ENCODE measurements at regions not wholly inside any gene's neighbourhood (a gene's known extent, or its start where the extent isn't known, plus 50 kb on each side); places are given as distances from the start of the nearest gene placed in this dataset.
"Not testable (repeated sequence)": the region's sequence is repeated elsewhere in the genome, so short reads cannot be mapped to it uniquely, and the experiment has no call there.

DNA sequence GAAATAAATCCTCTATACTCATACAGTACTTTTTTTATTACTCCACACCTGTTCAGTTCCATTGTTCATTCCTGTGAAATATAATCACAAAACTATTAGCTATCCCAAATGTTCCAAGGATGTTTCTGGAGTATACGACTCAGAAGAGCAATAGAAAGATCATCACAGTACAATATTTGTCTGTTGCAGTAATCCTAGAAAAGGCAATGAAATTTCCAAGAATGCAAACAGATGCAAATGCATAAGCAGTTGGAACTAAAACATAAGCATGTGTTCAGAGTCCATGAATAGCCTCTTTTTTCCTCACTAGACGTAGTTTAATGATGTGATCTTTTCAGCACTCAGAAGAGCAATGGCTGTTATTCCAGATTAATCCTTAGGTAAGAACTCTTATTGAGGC lies 55.2 kb downstream of the RTL3 start:
- no peak for DNase-seq

GRCh38 chrX:78595901-78596502 lies 63.1 kb downstream of the RTL3 start:
- DNase-seq, result no peak

DNA sequence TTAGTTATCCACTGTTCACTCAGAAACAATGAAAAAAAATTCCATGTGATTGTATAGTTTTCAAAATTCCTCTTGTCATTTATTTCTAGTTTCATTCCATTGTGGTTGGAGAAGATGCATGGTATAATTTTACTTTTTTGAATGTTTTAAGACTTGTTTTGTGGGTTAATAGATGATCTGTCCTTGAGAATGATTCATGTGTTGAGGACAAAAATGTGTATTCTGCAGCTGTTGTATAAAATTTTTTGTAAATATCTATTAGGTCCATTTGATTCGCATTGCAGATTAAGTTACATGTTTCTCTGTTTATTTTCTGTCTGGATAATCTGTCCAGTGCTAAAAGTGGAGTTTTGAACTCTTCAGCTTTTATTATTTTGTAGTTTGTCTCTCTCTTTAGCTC lies 65.4 kb downstream of the RTL3 start:
- DNase-seq, result no peak

- no peak for DNase-seq
Measured at GRCh38 chrX:78592030-78592429, 67.1 kb downstream of the RTL3 start.

DNA sequence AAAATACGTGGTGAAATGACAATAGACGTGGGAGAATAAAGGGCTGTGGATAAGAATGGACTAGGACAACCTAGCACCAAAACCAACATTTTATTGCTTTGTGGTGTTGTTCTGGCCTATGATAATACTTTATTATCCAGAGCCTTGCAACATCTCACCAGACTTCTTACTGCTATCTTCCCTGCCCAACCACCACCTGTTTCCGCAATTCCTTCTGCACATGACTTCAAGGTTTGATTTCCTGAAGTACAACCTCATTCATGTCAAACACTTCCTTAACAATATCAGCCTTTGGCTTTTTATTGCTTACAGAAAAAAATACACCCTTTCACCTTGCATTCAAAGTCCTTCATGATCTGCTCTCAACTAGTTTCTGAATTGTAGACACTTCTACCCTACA lies 84.8 kb downstream of the RTL3 start:
- no peak for DNase-seq

GRCh38 chrX:78573630-78574029 lies 85.5 kb downstream of the RTL3 start:
- DNase-seq, result no peak

GRCh38 chrX:78571849-78572248 lies 87.3 kb downstream of the RTL3 start:
- no peak for DNase-seq

DNA sequence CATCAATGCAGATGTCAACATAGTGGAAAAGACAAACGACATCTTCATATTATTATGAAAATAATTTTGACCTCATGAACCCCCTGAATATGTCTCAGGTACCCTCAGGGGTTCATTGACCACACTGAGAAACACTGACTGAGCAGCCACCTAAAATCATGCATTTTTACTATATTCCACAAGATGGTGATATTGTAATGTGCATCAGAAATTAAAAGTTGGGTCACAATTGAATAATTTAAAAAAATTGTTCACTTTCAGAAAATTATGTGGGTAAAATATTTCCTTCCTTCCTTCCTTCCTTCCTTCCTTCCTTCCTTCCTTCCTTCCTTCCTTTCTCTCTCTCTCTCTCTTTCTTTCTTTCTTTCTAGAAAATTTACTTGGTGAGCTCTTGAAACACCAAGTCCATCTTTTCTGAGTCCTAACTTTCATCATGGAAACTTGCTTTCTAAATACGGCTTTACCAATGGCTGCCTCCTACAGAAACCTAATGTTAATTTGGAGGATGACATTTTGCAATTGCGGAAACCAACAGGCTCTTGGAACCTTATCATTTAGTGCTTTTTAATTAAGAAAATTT lies 103.6 kb downstream of the RTL3 start:
- peak; percentile 21 for DNase-seq

DNA sequence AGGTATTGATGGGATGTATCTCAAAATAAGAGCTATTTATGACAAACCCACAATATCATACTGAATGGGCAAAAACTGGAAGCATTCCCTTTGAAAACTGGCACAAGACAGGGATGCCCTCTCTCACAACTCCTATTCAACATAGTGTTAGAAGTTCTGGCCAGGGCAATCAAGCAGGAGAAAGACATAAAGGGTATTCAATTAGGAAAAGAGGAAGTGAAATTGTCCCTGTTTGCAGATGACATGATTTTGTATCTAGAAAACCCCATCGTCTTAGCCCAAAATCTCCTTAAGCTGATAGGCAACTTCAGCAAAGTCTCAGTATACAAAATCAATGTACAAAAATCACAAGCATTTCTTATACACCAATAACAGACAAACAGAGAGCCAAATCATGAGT lies 106.5 kb downstream of the RTL3 start:
- DNase-seq, result not testable (repeated sequence)

DNA sequence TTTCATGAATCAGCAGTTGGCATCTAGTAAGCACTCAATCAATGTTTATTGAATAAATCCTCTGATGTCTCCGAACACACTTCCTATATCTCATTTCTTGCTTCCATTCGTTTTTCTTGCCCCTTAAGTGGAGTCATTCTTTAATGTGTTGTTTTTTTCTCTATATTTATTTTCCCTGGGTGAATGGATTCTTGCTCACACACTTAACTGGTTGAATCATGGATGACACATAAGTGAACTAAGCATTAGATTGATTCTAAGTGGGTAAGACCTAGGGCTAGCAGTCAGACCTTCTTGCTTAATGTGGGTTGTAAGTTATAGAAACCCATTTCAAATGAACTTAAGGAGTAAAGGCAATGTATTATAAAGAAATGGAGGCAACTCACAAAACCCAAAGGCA lies 111.1 kb downstream of the RTL3 start:
- DNase-seq, result no peak

- no peak for DNase-seq
Measured at GRCh38 chrX:78545233-78545632, 113.9 kb downstream of the RTL3 start.

DNA sequence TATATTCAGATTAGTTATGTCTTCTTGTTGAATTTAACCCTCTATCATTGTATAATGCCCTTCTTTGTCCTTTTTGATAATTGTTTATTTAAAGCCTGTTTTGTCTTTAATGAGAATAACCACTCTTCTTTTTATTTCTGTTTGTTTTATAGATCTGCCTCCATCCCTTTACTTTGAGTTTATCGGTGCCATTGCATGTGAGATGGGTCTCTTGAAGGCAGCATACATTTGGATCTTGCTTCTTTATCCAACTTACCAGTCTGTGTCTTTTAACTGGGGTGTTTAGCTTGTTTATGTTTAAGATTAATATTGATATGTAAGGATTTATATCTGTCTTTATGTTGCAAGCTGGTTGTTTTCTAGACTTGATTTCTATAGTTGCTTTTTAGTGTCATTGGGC lies 115.8 kb downstream of the RTL3 start:
- no peak for DNase-seq

DNA sequence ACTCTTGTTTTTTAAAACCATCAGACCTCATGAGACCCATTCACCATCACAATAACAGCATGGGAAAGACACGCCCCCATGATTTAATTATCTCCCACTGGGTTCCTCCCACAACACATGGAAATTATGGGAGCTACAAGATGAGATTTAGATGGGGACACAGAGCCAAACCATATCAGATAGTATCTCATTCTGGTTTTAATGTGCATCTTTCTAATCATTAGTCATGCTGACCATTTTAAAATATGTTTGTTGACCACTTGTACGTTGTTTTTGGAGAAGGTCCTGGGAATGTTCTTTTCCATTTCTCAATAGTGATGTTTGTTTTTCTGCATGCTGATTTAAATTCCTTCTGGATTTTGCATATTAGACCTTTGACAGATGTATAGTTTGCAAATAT lies 119.0 kb downstream of the RTL3 start:
- DNase-seq, result no peak

- no peak for DNase-seq
Measured at GRCh38 chrX:78534221-78534620, 124.9 kb downstream of the RTL3 start.

DNA sequence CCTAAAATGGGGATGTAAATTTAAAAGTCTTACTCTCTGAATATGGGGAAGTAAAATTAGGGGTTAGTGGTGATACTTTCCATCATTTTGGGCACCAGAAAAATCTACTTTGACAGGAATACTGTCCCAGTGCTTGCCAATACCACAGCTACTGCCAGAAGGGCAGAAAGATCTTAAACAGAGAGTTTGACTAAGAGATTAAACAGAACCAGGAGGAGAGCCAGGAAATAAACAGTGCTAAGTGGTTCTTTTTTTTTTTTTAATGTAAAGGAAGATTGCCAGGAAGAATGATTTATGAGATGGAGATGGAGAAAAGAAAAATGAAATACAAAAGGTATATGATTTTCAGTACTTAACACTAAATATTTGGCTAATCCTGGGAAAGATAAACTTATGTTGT lies 126.8 kb downstream of the RTL3 start:
- no peak for DNase-seq

DNA sequence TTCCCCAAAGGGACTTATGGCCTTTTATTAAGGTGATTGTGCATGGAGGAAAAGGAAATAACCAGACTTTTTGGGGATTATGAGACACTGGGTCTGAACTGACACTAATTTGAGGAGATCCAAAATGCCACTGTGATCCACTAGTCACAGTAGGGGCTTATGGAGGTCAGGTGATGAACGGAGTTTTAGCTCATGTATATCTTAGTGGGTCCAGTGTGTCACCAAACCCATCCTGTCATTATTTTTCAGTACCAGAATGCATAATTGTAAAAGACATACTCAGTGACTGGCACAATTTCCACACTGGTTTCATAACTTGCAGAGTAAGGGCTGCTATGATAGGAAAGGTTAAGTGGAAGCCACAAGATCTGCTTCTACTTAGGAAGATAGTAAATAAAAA lies 131.3 kb downstream of the RTL3 start:
- no peak for DNase-seq

GRCh38 chrX:78527263-78527662 lies 131.9 kb downstream of the RTL3 start:
- DNase-seq, result no peak

DNA sequence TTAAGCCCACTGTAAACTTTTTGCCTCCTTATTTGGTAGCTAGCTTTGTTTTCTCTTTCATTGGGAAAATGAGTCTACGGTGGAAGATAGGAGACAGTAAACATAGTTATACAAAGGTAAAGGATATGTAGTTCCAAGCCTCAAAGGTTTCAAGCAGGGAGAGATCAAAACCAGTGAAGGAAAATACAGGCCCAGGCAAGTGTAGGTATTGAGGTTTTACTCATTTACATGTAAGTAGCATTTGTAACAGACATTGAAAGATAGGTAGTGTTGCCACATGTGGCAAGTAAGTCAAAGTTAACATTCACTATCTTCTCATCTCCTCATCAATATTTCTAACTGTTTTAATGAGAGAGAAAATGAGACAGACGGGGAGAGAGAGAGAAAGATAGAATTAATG lies 136.5 kb downstream of the RTL3 start:
- DNase-seq, result no peak

DNA sequence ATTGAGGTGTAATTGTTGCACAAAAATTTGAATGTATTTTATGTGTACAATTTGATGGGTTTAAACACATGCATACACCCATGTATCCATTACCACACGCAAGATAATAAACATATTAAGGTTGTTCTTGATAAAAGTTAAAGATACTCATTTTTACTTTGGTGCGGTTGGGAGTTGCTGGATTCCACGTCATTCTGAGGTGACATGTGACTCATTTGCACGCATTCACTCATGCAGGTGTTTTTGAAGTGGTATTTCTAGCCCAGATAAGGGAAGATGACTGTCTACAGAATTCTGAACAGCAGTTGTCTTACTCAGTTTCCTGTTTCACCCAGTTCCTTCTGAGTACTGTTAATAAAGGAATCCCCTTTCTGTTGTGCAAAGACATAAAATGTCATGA lies 142.0 kb downstream of the RTL3 start:
- peak; percentile 91 for DNase-seq

- DNase-seq, result peak; percentile 17
Measured at GRCh38 chrX:78514852-78515251, 144.3 kb downstream of the RTL3 start.

GRCh38 chrX:78513971-78514738 lies 145.0 kb downstream of the RTL3 start:
- no peak for DNase-seq

- DNase-seq, result no peak
Measured at GRCh38 chrX:78506248-78506647, 152.9 kb downstream of the RTL3 start.

DNA sequence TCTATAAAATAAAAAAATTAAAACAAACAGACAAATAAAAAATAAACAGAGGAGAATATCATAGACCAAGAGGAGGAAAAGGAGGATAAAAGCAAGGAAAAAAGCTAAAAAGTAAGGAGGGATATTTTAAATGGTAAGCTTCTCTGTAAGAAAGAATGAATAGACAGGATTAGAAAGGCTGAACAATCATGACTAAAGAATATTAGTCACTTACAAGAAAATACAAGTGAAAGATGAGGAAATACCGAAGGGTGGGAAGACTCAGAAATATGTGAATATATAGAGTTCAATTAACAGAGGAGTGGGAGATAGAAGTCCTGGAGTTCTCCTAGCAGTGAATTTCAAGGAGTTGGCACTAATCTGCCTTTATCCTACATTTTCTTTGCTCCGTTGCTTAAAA lies 162.6 kb downstream of the RTL3 start:
- no peak for DNase-seq

GRCh38 chrX:78493180-78493579 lies 165.8 kb upstream of the CYSLTR1 start:
- no peak for DNase-seq

DNA sequence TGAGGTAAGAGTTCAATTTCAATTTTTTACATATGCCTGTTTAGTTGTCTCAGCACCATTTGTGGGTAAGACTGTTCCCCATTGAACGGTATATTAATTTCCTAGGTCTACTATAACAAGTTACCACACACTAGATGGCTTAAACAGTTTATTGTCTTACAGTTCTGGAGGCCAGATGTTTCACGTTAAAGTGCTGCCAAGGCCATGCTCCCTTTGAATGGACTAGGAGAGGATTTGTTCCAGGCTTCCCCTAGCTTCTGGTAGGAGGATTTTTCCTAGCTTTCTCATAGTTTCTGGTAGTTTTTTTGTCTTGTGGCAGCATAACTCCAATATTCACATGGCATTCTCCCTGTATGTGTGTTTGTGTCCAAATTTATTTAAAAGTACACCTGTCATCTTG lies 149.3 kb upstream of the CYSLTR1 start:
- DNase-seq, result no peak
